Astrocyte (in vitro differentiated cells and primary cell): ENCODE measurements at regions not wholly inside any gene's neighbourhood (a gene's known extent, or its start where the extent isn't known, plus 50 kb on each side); places are given as distances from the start of the nearest gene placed in this dataset.

Source experiments
- CTCF ChIP-seq: IDR thresholded peaks from 2 replicates; pipeline ENCODE4 v1.5.1; 2011; ENCODE audit warnings: low read depth, mild to moderate bottlenecking, inconsistent platforms, low read length, moderate library complexity; ENCODE audit not compliant: insufficient read depth
- EZH2 ChIP-seq: IDR thresholded peaks from 2 replicates; pipeline ENCODE4 v1.6.1; 2012; ENCODE audit warnings: mild to moderate bottlenecking, low read length, inconsistent platforms; ENCODE audit not compliant: insufficient read depth

GRCh38 chr13:91284335-91284734 is 63.2 kb upstream of the MIR17HG start:
- no peak for TF ChIP-seq CTCF
- no peak for TF ChIP-seq EZH2
